Neural cell (in vitro differentiated cells): ENCODE measurements at regions not wholly inside any gene's neighbourhood (a gene's known extent, or its start where the extent isn't known, plus 50 kb on each side); places are given as distances from the start of the nearest gene placed in this dataset.

Experiments
- H2AFZ ChIP-seq: fragments of 200-600, 300-800 bp; sonication (generic), shearing (Covaris generic); 2 replicates; pipeline ENCODE4 v1.6.0; 2014; ENCODE audit warnings: low read depth, mild to moderate bottlenecking, antibody characterized with exemption, low read length, moderate library complexity
- H3F3A ChIP-seq: fragments of 200-600 bp; shearing (Covaris generic); 2 replicates; pipeline ENCODE4 v1.6.1; 2016; ENCODE audit warnings: mild to moderate bottlenecking, moderate library complexity, mixed read lengths, antibody characterized with exemption, low read length; ENCODE audit not compliant: insufficient read depth, poor library complexity, severe bottlenecking
- H3K27ac ChIP-seq: fragments of 200-600, 300-800 bp; sonication (generic), shearing (Covaris generic); 2 replicates; pipeline ENCODE4 v1.5.1; 2014; ENCODE audit warnings: mild to moderate bottlenecking, low read length, moderate library complexity
- H3K27me3 ChIP-seq: fragments of 300-800, 200-600 bp; sonication (generic), shearing (Covaris generic); 2 replicates; pipeline ENCODE4 v1.6.0; 2014; ENCODE audit warnings: mild to moderate bottlenecking, low read depth, low read length, moderate library complexity; ENCODE audit not compliant: insufficient read depth
- H3K36me3 ChIP-seq: fragments of 300-800, 200-600 bp; sonication (generic), shearing (Covaris generic); 2 replicates; pipeline ENCODE4 v1.5.1; 2014; ENCODE audit warnings: mild to moderate bottlenecking, antibody characterized with exemption, low read length, moderate library complexity; ENCODE audit not compliant: insufficient read depth
- H3K4me2 ChIP-seq: fragments of 300-800, 200-600 bp; sonication (generic), shearing (Covaris generic); 2 replicates; pipeline ENCODE4 v1.6.0; 2014; ENCODE audit warnings: mild to moderate bottlenecking, low read length
- H3K4me3 ChIP-seq: fragments of 300-800, 200-600 bp; sonication (generic), shearing (Covaris generic); 2 replicates; pipeline ENCODE4 v1.5.1; 2014; ENCODE audit warnings: mild to moderate bottlenecking, low read length, moderate library complexity
- H3K79me2 ChIP-seq: fragments of 200-600 bp; shearing (Covaris generic); replicated peaks from 2 replicates; pipeline ENCODE4 v1.6.0; 2014; ENCODE audit warnings: mild to moderate bottlenecking, low read length, moderate library complexity; ENCODE audit not compliant: insufficient read depth
- H3K9ac ChIP-seq: fragments of 300-800, 200-600 bp; sonication (generic), shearing (Covaris generic); 2 replicates; pipeline ENCODE4 v1.6.1; 2016; ENCODE audit warnings: mild to moderate bottlenecking, low read length, mixed read lengths
- H3K9me2 ChIP-seq: fragments of 200-600 bp; shearing (Covaris generic); 2 replicates; pipeline ENCODE4 v1.6.1; 2016; ENCODE audit warnings: mild to moderate bottlenecking, low read length, mixed read lengths; ENCODE audit not compliant: insufficient read depth
- H3K9me3 ChIP-seq: fragments of 200-600, 300-800 bp; sonication (generic), shearing (Covaris generic); 2 replicates; pipeline ENCODE4 v1.6.1; 2016; ENCODE audit warnings: mild to moderate bottlenecking, mixed run types, low read length, moderate library complexity, mixed read lengths
- H4K20me1 ChIP-seq: fragments of 200-600 bp; shearing (Covaris generic); 2 replicates; pipeline ENCODE4 v1.6.1; 2016; ENCODE audit warnings: mild to moderate bottlenecking, mixed run types; ENCODE audit not compliant: insufficient read depth
- EP300 ChIP-seq: fragments of 450-650 bp; conservative IDR thresholded peaks from 2 replicates; pipeline ENCODE4 v1.6.1; 2014; ENCODE audit warnings: antibody characterized with exemption, mild to moderate bottlenecking, moderate library complexity; ENCODE audit not compliant: poor library complexity, severe bottlenecking
- EZH2 ChIP-seq: fragments of 200-600, 300-800 bp; shearing (Covaris generic), sonication (generic); IDR thresholded peaks from 2 replicates; pipeline ENCODE4 v1.6.1; 2014; ENCODE audit warnings: antibody characterized with exemption, low read length, borderline replicate concordance, mild to moderate bottlenecking; ENCODE audit not compliant: insufficient read depth, poor library complexity, severe bottlenecking
- MXI1 ChIP-seq: fragments of 450-650 bp; conservative IDR thresholded peaks from 2 replicates; pipeline ENCODE4 v1.6.1; 2014; ENCODE audit warnings: antibody characterized with exemption, mild to moderate bottlenecking; ENCODE audit not compliant: poor library complexity, severe bottlenecking
- POLR2AphosphoS5 ChIP-seq: IDR thresholded peaks from 2 replicates; pipeline ENCODE4 v1.6.1; 2012
- RAD21 ChIP-seq: fragments of 450-650 bp; conservative IDR thresholded peaks from 2 replicates; pipeline ENCODE4 v1.6.1; 2014; ENCODE audit warnings: antibody characterized with exemption, mild to moderate bottlenecking, moderate library complexity
- SMC3 ChIP-seq: fragments of 450-650 bp; conservative IDR thresholded peaks from 2 replicates; pipeline ENCODE4 v1.6.1; 2014; ENCODE audit warnings: antibody characterized with exemption, mild to moderate bottlenecking, moderate library complexity; ENCODE audit not compliant: poor library complexity
- TAF1 ChIP-seq: IDR thresholded peaks from 2 replicates; pipeline ENCODE4 v1.6.1; 2012; ENCODE audit warnings: low read depth
- TF ChIP-seq, protein P1 (sequence below): IDR thresholded peaks from 2 replicates; pipeline ENCODE4 v1.6.1; 2012; ENCODE audit warnings: borderline replicate concordance
- TF ChIP-seq, protein P2 (sequence below): fragments of 450-650 bp; IDR thresholded peaks from 2 replicates; pipeline ENCODE4 v1.5.1; 2014; ENCODE audit warnings: antibody characterized with exemption, mild to moderate bottlenecking, moderate library complexity; ENCODE audit not compliant: poor library complexity, severe bottlenecking

DNA sequence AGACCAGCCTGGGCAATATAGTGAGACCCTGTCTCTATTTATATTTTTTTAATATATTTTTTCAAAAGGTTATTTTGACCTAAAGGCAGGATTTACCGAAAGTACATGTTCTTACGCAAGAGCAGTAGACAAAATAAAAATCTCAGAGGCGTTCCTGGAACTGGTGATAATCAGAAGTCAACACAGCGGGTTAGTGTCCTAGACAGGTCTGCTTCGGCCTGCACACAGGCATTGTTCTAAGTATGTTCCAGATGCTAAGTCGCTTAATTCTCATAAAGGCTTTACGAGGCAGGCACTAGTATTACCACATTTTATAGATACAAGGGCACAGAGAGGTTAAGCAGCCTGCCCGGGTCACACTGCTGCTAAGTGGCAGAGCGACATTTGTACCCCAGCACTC, 56.9 kb upstream of the SLC25A33 start (continued):
- TF ChIP-seq, protein P1, sequence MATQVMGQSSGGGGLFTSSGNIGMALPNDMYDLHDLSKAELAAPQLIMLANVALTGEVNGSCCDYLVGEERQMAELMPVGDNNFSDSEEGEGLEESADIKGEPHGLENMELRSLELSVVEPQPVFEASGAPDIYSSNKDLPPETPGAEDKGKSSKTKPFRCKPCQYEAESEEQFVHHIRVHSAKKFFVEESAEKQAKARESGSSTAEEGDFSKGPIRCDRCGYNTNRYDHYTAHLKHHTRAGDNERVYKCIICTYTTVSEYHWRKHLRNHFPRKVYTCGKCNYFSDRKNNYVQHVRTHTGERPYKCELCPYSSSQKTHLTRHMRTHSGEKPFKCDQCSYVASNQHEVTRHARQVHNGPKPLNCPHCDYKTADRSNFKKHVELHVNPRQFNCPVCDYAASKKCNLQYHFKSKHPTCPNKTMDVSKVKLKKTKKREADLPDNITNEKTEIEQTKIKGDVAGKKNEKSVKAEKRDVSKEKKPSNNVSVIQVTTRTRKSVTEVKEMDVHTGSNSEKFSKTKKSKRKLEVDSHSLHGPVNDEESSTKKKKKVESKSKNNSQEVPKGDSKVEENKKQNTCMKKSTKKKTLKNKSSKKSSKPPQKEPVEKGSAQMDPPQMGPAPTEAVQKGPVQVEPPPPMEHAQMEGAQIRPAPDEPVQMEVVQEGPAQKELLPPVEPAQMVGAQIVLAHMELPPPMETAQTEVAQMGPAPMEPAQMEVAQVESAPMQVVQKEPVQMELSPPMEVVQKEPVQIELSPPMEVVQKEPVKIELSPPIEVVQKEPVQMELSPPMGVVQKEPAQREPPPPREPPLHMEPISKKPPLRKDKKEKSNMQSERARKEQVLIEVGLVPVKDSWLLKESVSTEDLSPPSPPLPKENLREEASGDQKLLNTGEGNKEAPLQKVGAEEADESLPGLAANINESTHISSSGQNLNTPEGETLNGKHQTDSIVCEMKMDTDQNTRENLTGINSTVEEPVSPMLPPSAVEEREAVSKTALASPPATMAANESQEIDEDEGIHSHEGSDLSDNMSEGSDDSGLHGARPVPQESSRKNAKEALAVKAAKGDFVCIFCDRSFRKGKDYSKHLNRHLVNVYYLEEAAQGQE, result no peak

DNA sequence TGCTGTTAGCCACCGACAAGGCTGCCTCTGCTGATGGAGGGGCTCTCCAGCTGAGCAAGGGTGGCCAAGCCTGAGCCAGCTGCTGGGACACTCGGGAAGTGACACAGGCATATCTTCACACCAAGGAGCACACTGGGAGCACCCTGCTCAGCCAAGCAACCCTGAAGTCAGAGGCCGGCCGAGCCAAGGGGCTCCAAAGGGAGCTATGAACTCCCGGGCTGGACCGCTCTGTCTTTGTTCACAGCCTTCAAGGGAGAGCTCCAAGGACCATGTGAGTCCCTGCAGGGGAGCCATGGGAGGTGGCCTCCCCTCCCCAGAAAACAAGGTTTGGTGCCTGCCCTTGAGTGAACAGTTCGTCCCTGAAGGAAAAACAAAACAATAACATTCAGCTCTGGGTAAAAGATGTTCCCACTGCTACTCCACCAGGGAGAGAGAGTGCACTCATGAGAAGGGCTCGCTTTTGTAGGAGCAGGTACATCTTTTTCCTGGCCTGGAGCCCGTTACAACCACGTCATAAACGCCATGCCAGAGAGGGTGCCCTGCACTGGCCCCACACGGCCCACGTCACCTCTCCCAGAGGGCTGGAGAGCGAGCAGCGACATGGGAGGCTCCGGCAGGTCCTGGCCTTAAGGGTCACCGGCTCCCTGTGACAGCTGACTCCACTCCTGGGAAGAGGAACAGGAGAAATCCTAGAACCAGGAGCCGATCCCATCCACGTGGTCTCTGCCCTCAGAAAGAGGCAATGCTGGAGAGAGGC, 56.3 kb upstream of the SLC25A33 start:
- no peak overlapping the region for H3K27ac ChIP-seq
- no peak overlapping the region for H2AFZ ChIP-seq
- no peaks in the 10 kb centered on the region for H4K20me1 ChIP-seq
- no peaks in the 10 kb centered on the region for H3K36me3 ChIP-seq
- no peak overlapping the region for H3K4me2 ChIP-seq
- no peak overlapping the region for H3K4me3 ChIP-seq
- no peaks in the 10 kb centered on the region for H3K27me3 ChIP-seq
- H3K9me3 ChIP-seq, result no peaks in the 10 kb centered on the region
- H3K79me2 ChIP-seq, result no peaks in the 10 kb centered on the region
- no peaks in the 10 kb centered on the region for H3F3A ChIP-seq
- no peak for TF ChIP-seq RAD21
- TF ChIP-seq, protein P1, result no peak
- no peak for TF ChIP-seq POLR2AphosphoS5
- TF ChIP-seq, protein P2, sequence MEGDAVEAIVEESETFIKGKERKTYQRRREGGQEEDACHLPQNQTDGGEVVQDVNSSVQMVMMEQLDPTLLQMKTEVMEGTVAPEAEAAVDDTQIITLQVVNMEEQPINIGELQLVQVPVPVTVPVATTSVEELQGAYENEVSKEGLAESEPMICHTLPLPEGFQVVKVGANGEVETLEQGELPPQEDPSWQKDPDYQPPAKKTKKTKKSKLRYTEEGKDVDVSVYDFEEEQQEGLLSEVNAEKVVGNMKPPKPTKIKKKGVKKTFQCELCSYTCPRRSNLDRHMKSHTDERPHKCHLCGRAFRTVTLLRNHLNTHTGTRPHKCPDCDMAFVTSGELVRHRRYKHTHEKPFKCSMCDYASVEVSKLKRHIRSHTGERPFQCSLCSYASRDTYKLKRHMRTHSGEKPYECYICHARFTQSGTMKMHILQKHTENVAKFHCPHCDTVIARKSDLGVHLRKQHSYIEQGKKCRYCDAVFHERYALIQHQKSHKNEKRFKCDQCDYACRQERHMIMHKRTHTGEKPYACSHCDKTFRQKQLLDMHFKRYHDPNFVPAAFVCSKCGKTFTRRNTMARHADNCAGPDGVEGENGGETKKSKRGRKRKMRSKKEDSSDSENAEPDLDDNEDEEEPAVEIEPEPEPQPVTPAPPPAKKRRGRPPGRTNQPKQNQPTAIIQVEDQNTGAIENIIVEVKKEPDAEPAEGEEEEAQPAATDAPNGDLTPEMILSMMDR, result no peak
- no peak for TF ChIP-seq EP300
- no peak for TF ChIP-seq SMC3
- no peak for TF ChIP-seq EZH2
- TF ChIP-seq TAF1, result no peak
- TF ChIP-seq MXI1, result no peak
- no peak overlapping the region for H3K9ac ChIP-seq
- H3K9me2 ChIP-seq, result no peaks in the 10 kb centered on the region
